ENCODE measurements at regions not wholly inside any gene's neighbourhood (a gene's known extent, or its start where the extent isn't known, plus 50 kb on each side); places are given as distances from the start of the nearest gene placed in this dataset.

DNA sequence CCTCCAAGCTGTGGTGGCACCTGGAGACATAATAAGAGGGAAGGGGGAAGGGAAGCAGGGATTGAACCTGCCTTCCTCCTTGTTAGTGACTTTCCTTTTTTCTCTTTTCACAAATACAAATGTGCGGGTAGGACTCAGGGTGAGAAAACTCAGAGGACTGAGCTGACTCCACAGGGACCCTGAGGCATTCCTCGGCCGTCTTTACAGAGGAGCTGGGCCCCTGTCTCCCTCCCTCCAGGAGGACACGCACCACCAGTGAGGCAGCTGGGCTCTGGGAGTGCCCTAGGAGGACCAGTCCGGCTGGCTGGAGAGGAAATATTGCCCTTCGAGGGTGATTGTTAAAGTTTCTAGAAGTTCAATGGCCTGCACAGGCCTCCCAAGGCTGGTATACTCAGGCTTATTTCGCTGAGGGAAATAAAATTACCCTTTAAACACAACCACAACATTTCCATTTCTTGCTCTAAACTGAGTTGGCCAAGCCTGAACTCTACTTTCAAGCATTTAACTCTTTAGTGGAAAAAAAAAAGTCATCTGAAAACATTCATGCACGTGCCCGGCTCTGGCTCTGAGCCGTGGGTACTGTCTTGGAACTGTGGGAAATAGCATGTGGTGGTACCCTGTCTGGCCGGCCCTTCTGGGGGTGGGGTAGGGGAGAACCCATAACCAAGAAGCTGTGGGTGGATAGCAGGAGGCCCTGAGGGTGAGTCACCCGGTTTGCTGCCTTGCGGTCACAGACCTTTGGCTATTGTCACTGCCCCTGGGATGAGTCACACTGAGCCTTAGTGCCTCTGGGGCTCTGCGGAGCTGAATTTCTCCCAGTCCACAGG is 116.0 kb downstream of the COPS8 start:
- Histone ChIP-seq H3K36me3 (ENCODE audit: control insufficient read depth in 5 of 5, insufficient read depth in 5 of 5, low read length in 5 of 5) (no peaks in the 10 kb centered on the region), H3K9me3 (ENCODE audit: control insufficient read depth in 5 of 5, low read length in 5 of 5) (no peaks in the 10 kb centered on the region), H3K9ac (ENCODE audit: low read length in 5 of 5) (no peak overlapping the region), H3K27ac (ENCODE audit: low read depth, low read length) (peak overlapping the region; percentile 51), H3K4me1 (ENCODE audit: control insufficient read depth in 5 of 5, insufficient read depth in 5 of 5, low read length in 5 of 5) (peaks cover 5 to 19% (median 10%) of the 10 kb centered on the region in 5 donors), H3K27me3 (ENCODE audit: control insufficient read depth in 5 of 5, insufficient read depth in 4 of 5, low read length in 5 of 5) (peaks cover 0 to 8% (median 0%) of the 10 kb centered on the region in 5 donors), H3K4me3 (ENCODE audit: low read depth in 1 of 5, low read length in 5 of 5) (no peak overlapping the region)

GRCh38 chr2:237202288-237203030 is 116.8 kb downstream of the COPS8 start:
- Histone ChIP-seq H3K9me3 (ENCODE audit: control insufficient read depth in 5 of 5, low read length in 5 of 5) (no peaks in the 10 kb centered on the region), H3K9ac (ENCODE audit: low read length in 5 of 5) (no peak overlapping the region), H3K27me3 (ENCODE audit: control insufficient read depth in 5 of 5, insufficient read depth in 4 of 5, low read length in 5 of 5) (peaks cover 0 to 8% (median 0%) of the 10 kb centered on the region in 5 donors), H3K36me3 (ENCODE audit: control insufficient read depth in 5 of 5, insufficient read depth in 5 of 5, low read length in 5 of 5) (no peaks in the 10 kb centered on the region), H3K4me1 (ENCODE audit: control insufficient read depth in 5 of 5, insufficient read depth in 5 of 5, low read length in 5 of 5) (peaks cover 5 to 21% (median 12%) of the 10 kb centered on the region in 5 donors), H3K27ac (ENCODE audit: low read depth, low read length) (peak overlapping the region; percentile 51), H3K4me3 (ENCODE audit: low read depth in 1 of 5, low read length in 5 of 5) (no peak overlapping the region)

DNA sequence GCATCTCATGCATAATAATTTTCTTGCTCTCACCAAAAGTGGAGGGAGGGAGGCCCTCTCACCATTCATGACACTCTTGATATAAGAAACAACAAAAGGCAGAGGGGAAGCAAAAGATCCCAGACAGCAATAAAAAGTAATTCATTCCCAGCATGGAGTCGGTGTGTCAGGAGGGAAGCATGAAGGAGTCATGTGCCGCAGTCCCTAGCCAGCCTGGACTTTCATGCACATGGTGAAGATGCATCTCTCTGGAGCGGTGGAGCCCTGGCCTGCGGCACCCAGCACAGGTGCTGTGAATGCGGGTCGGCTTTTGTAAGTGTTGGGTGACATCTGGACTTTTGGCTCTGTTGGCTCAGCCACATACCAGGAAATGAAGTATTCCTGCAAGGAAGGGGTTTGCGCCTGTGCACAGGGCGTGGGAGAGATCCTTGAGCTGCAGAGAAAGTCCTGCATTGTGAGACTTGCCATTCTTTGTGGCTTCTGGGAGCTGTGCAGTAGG is 119.4 kb downstream of the COPS8 start:
- peaks cover 12 to 39% (median 25%) of the 10 kb centered on the region in 5 donors for H3K4me1 ChIP-seq (ENCODE audit: control insufficient read depth in 5 of 5, insufficient read depth in 5 of 5, low read length in 5 of 5)
- no peak overlapping the region for H3K27ac ChIP-seq (ENCODE audit: low read depth, low read length)
- H3K4me3 ChIP-seq (ENCODE audit: low read depth in 1 of 5, low read length in 5 of 5) = no peak overlapping the region
- H3K36me3 ChIP-seq (ENCODE audit: control insufficient read depth in 5 of 5, insufficient read depth in 5 of 5, low read length in 5 of 5) = no peaks in the 10 kb centered on the region
- H3K9me3 ChIP-seq (ENCODE audit: control insufficient read depth in 5 of 5, low read length in 5 of 5) = no peaks in the 10 kb centered on the region
- H3K9ac ChIP-seq (ENCODE audit: low read length in 5 of 5) = no peak overlapping the region
- H3K27me3 ChIP-seq (ENCODE audit: control insufficient read depth in 5 of 5, insufficient read depth in 4 of 5, low read length in 5 of 5) = peaks cover 0 to 11% (median 0%) of the 10 kb centered on the region in 5 donors

DNA sequence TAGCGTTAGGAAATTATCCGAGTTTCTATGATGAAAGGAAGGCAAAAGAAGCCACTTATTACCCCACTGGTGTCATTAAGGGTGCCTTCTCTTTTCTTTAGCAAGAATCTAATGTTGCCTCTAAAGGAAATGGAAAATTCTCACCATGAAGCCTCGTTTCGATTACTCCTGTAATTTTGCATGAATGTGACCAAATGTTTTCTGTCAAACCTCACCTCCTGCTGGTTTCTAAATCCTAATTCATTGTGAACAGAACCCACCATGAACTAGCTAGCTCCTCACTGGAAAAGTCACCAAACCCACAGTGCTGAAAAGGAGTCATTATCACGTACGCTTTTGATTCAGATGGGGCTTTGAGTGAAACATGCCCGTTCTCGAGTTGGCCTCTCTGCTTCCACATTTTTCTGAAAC is 119.9 kb downstream of the COPS8 start:
- no peaks in the 10 kb centered on the region for H3K36me3 ChIP-seq (ENCODE audit: control insufficient read depth in 5 of 5, insufficient read depth in 5 of 5, low read length in 5 of 5)
- no peak overlapping the region for H3K27ac ChIP-seq (ENCODE audit: low read depth, low read length)
- peaks cover 0 to 15% (median 0%) of the 10 kb centered on the region in 5 donors for H3K27me3 ChIP-seq (ENCODE audit: control insufficient read depth in 5 of 5, insufficient read depth in 4 of 5, low read length in 5 of 5)
- H3K9me3 ChIP-seq (ENCODE audit: control insufficient read depth in 5 of 5, low read length in 5 of 5) = no peaks in the 10 kb centered on the region
- H3K4me1 ChIP-seq (ENCODE audit: control insufficient read depth in 5 of 5, insufficient read depth in 5 of 5, low read length in 5 of 5) = peaks cover 12 to 39% (median 25%) of the 10 kb centered on the region in 5 donors
- no peak overlapping the region for H3K4me3 ChIP-seq (ENCODE audit: low read depth in 1 of 5, low read length in 5 of 5)
- H3K9ac ChIP-seq (ENCODE audit: low read length in 5 of 5) = no peak overlapping the region

- no peaks in the 10 kb centered on the region for H3K36me3 ChIP-seq (ENCODE audit: control insufficient read depth in 5 of 5, insufficient read depth in 5 of 5, low read length in 5 of 5)
- peaks cover 0 to 18% (median 0%) of the 10 kb centered on the region in 5 donors for H3K27me3 ChIP-seq (ENCODE audit: control insufficient read depth in 5 of 5, insufficient read depth in 4 of 5, low read length in 5 of 5)
- no peak overlapping the region for H3K4me3 ChIP-seq (ENCODE audit: low read depth in 1 of 5, low read length in 5 of 5)
- H3K4me1 ChIP-seq (ENCODE audit: control insufficient read depth in 5 of 5, insufficient read depth in 5 of 5, low read length in 5 of 5) = peaks cover 8 to 32% (median 21%) of the 10 kb centered on the region in 5 donors
- H3K9ac ChIP-seq (ENCODE audit: low read length in 5 of 5) = no peak overlapping the region
- H3K27ac ChIP-seq (ENCODE audit: low read depth, low read length) = peak overlapping the region; percentile 35
- no peaks in the 10 kb centered on the region for H3K9me3 ChIP-seq (ENCODE audit: control insufficient read depth in 5 of 5, low read length in 5 of 5)
Measured at GRCh38 chr2:237207646-237208045, 122.0 kb downstream of the COPS8 start.

- Histone ChIP-seq H3K36me3 (ENCODE audit: control insufficient read depth in 5 of 5, insufficient read depth in 5 of 5, low read length in 5 of 5) (no peaks in the 10 kb centered on the region), H3K27me3 (ENCODE audit: control insufficient read depth in 5 of 5, insufficient read depth in 4 of 5, low read length in 5 of 5) (peaks cover 0 to 18% (median 0%) of the 10 kb centered on the region in 5 donors), H3K9me3 (ENCODE audit: control insufficient read depth in 5 of 5, low read length in 5 of 5) (no peaks in the 10 kb centered on the region), H3K4me1 (ENCODE audit: control insufficient read depth in 5 of 5, insufficient read depth in 5 of 5, low read length in 5 of 5) (peaks cover 10 to 32% (median 26%) of the 10 kb centered on the region in 5 donors), H3K9ac (ENCODE audit: low read length in 5 of 5) (no peak overlapping the region), H3K4me3 (ENCODE audit: low read depth in 1 of 5, low read length in 5 of 5) (no peak overlapping the region), H3K27ac (ENCODE audit: low read depth, low read length) (peak overlapping the region; percentile 35)
Measured at GRCh38 chr2:237208373-237209260, 122.9 kb downstream of the COPS8 start.

GRCh38 chr2:237209885-237210284 is 124.2 kb downstream of the COPS8 start:
- Histone ChIP-seq H3K27me3 (ENCODE audit: control insufficient read depth in 5 of 5, insufficient read depth in 4 of 5, low read length in 5 of 5) (peaks cover 0 to 15% (median 0%) of the 10 kb centered on the region in 5 donors), H3K36me3 (ENCODE audit: control insufficient read depth in 5 of 5, insufficient read depth in 5 of 5, low read length in 5 of 5) (no peaks in the 10 kb centered on the region), H3K4me3 (ENCODE audit: low read depth in 1 of 5, low read length in 5 of 5) (no peak overlapping the region), H3K9me3 (ENCODE audit: control insufficient read depth in 5 of 5, low read length in 5 of 5) (no peaks in the 10 kb centered on the region), H3K27ac (ENCODE audit: low read depth, low read length) (no peak overlapping the region), H3K9ac (ENCODE audit: low read length in 5 of 5) (no peak overlapping the region), H3K4me1 (ENCODE audit: control insufficient read depth in 5 of 5, insufficient read depth in 5 of 5, low read length in 5 of 5) (peaks cover 11 to 31% (median 26%) of the 10 kb centered on the region in 5 donors)

GRCh38 chr2:237210297-237210696 is 124.6 kb downstream of the COPS8 start:
- Histone ChIP-seq H3K27me3 (ENCODE audit: control insufficient read depth in 5 of 5, insufficient read depth in 4 of 5, low read length in 5 of 5) (peaks cover 0 to 15% (median 0%) of the 10 kb centered on the region in 5 donors), H3K9ac (ENCODE audit: low read length in 5 of 5) (no peak overlapping the region), H3K27ac (ENCODE audit: low read depth, low read length) (no peak overlapping the region), H3K36me3 (ENCODE audit: control insufficient read depth in 5 of 5, insufficient read depth in 5 of 5, low read length in 5 of 5) (no peaks in the 10 kb centered on the region), H3K9me3 (ENCODE audit: control insufficient read depth in 5 of 5, low read length in 5 of 5) (no peaks in the 10 kb centered on the region), H3K4me3 (ENCODE audit: low read depth in 1 of 5, low read length in 5 of 5) (no peak overlapping the region), H3K4me1 (ENCODE audit: control insufficient read depth in 5 of 5, insufficient read depth in 5 of 5, low read length in 5 of 5) (peaks cover 11 to 27% (median 24%) of the 10 kb centered on the region in 5 donors)

DNA sequence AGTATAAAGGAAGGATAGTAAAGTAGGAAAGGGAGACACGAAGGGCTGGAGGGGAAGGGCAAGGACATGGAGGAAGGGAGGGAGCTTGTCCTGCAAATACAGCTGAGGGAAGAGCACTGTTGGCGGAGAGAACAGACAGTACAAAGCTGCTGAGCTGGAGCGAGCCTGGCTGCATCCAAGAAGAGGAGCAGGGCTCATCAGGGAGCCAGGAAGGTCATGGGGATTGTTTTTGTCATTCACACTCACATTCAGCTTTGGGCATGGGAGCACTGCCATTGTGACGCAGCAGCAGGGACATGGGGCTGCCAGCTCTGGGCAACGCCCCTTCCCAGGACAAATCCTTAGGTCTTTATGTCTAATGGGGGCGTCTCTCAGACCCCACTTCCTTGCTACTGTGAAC is 125.1 kb downstream of the COPS8 start:
- Histone ChIP-seq H3K27ac (ENCODE audit: low read depth, low read length) (no peak overlapping the region), H3K9ac (ENCODE audit: low read length in 5 of 5) (no peak overlapping the region), H3K27me3 (ENCODE audit: control insufficient read depth in 5 of 5, insufficient read depth in 4 of 5, low read length in 5 of 5) (peaks cover 0 to 15% (median 0%) of the 10 kb centered on the region in 5 donors), H3K36me3 (ENCODE audit: control insufficient read depth in 5 of 5, insufficient read depth in 5 of 5, low read length in 5 of 5) (no peaks in the 10 kb centered on the region), H3K4me3 (ENCODE audit: low read depth in 1 of 5, low read length in 5 of 5) (no peak overlapping the region), H3K9me3 (ENCODE audit: control insufficient read depth in 5 of 5, low read length in 5 of 5) (no peaks in the 10 kb centered on the region), H3K4me1 (ENCODE audit: control insufficient read depth in 5 of 5, insufficient read depth in 5 of 5, low read length in 5 of 5) (peaks cover 11 to 23% (median 20%) of the 10 kb centered on the region in 5 donors)

Measured in subcutaneous abdominal adipose tissue (tissue), 5 donors.